NCI-H1105 (cell line): ENCODE measurements at regions not wholly inside any gene's neighbourhood (a gene's known extent, or its start where the extent isn't known, plus 50 kb on each side); places are given as distances from the start of the nearest gene placed in this dataset.

Experiments used
- DNase-seq: peaks from one replicate; lab custom pipeline; 2025; lab: John Stamatoyannopoulos, UW

DNA sequence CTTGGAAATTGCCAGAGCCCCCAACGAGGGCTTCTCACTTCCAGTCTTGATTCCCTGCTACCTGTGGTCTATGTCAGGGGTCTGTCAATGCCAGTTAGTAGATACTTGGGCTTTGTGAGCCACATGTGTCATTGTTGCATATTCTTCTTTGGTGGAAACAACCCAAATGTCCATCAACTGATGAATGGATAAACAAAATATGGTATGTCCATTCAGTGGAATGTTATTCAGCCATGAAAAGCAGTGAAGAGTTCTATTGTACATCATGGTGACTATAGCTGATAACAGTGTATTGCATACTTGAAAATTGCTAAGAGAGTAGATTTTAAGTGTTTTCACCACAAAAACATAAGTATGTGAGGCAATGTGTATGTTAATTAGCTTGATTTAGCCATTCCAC is 288.1 kb downstream of the RPLP1 start:
- no peak for DNase-seq

DNA sequence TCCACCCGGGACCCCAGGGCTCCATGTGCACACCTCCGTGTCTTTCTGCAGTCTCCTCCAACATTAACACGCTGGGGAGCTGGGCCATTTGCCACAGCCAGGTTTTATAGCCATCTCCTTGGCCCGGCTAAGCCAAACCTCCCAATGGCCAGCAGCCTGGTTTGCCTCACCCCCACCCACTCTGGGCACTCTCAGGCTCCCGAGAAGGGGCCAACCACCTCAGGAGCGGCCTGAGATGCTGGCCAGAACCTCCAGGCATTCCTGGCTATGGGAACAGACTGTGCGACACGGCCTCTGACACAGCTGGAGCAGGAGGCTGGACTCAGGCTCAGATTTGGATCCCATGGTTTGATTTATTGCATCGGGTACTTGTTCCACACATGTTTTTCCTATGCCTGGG is 289.7 kb downstream of the RPLP1 start:
- DNase-seq: no peak

DNA sequence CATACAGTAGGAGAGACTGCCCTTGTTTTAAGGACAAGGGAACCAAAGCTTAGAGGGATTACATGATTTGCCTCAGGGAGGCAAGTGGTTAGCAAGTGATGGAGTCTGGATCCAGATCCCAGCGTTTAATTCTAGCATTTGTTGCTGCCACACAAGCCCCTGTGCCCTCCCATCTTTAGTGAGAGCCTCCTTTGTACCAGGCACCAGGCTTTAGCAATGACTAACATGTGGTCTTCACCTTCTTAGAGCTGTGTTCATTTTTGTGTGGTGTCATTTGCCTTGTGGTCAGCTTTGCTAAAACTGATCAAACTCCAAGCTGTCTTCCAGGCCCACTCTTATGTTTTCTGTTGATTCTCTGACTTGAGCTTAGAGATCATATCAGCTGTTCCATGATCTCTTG is 290.5 kb downstream of the RPLP1 start:
- no peak for DNase-seq

DNA sequence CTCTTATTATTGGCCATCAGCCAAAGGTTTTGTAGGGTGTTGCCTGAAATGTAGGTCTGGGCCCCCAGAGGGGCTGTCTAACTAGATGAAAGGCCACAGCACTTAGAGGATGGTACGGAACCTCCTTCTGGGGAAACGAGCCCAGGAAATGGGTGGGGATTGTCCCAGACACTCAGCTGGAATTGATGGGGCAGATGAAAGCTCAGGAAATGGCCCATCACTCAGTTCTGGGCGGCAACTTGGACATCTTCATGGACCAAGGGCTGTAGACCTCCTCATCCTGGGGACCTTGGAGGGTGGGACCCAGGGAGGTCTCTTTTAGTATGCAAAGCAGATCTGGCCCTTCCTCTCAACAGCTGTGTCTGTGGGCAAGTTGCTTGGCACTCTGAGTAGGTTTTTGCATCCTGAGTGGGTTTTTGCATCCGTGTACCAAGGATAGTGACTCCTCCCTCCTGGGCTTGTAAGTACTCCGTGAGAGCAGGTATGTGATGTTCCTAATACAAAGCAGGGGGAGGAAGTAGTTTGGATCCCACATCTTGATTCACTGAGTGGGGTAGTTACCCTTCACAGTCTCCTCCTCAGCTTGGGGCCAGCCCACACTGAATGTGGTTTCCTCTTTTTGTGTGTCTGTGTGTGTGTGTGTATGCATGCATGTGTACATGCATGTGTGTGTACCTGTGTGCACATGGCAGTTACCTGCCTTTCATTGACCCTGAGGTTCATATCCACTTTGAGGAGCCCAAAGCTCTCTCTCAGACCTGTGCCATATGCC is 292.0 kb downstream of the RPLP1 start:
- DNase-seq: no peak

DNA sequence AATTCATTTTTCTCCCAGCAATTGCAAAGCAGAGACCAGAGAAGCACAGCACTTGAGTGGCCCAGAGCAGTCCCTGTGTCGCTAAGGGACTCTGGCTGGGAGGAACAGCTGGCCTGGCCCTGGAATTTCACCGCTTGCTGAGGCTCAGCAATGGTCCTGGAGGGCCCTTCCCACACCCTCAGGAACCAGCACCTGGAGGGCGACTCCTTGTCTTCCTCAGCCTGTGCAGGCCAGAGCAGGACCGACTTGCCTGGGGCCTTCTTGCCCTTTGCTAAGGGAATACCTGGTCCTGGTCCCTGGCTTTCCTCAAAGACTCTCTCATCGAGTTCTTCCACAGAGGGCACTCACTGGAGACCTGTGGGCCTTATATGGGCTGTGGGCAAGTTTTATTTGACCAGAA is 294.6 kb downstream of the RPLP1 start:
- no peak for DNase-seq

DNA sequence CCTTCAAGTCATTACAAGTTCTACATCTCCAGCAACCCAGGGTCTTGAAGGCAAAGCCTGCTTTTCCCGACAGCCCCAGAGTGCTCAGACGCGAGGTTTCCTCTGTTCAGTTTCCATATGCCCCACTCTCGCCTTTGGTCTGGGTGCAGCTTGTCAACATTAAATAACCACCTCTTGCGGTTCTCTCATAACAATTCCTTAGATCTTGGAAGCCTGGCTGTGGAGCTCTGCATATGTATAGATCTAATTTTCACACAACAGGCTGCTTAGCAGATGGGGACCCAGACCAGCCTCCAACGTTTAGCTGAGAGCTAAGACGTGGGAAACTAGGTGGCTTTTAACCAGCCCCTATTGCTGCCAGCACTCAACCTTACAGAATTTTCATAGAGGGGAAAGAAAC is 295.5 kb downstream of the RPLP1 start:
- no peak for DNase-seq

DNA sequence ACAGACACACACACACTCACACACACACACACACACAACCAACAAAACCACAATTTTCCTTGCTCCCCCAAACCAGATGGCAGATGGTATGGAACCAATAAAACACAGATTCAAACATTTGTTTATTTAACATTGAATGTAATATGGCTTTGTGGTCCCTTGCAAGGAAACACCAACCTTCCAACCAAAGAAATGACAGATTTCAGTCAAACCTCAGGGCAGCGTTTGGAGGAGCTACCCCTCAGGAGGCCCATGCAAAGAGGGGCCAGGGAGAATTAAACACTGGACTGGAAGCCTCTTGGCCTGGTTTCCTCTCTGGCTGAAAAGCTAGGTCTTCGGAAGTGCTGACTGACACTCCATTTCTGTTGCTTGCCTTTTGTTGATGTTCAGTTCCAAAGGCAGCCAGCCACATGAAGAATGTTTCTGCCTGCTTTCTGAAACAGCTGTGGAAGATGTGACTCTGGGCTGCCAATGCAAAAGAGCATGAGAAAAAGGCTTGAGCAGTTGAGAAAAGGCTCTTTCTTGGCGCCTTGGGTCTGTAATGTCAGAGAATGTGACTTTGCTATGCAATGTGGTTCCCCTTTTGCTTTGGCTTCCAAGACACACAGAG is 296.1 kb downstream of the RPLP1 start:
- no peak for DNase-seq

DNA sequence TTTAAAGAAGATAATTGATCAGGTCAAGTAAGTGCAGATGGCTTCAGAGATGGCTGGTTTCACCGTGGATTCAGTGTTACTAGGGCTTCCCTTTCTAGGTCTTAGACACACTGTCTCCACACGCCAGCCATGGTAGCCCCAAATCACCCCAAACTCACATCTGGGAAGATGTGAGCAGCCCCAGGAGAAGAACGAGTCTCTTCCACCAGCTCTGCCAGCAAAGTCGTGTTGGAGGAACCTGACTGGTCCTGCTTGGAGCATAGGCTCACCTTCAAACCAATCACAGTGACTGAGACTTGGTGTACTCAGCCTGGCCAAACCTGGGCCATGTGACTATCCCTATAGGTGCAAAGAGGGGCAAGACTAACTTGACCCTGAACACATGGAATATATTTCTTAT is 296.7 kb downstream of the RPLP1 start:
- DNase-seq: no peak

DNA sequence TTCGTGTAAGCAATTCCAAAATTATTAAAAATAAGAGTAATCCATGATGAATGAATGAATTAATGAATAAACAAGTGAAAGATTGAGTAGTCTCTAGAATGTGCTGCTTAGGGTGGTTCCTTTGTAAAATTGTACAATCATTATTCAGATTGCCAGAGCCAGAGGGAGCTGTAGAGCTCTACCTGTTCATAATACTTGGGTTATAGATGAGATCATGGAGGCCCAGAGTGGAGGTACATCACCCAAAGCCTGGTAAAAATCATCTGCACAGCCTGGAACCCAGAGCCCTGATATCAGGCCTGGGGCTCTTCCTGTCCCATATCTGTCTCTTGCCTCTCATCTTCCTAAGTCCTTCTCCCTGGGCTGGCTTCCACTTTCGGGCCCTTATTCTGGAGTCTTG is 297.2 kb downstream of the RPLP1 start:
- no peak for DNase-seq

DNA sequence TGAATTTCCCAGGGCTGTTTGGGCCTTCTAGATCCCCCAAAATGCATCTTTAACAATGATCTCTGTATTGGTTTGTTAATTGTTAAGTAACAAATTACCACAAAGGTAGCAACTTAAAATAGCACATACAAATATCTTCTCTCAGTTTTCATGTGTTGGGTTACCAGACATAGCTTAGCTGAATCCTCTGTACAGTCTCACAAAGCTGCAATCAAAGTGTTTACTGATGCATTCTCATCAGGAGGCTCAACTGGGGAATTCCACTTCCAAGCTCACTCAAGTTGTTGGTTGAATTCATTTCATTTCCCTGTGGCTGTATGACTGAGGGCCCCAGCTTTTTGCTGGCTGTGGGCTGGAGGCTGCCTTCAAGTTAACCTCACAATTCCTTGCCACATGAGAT is 297.6 kb downstream of the RPLP1 start:
- no peak for DNase-seq

DNA sequence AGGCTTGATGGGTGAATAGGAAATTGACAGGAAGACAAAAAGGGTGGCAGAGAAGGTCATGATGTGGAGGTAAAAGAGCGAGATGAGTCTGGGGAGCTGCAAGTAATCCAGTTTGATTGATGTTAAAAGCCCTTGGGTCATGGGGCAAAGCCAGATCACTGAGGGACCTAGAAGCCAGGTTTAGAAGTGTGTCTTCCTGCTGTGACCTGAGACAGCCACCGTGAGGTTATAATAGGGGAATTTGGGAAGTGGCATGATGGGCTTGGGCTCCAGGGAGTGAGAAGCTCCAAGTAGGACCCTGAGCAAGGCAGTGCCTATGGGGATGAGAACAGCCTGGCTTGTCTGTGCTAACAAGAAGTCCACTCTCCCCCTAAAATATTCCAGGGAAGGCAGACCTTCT is 298.5 kb downstream of the RPLP1 start:
- DNase-seq: no peak

DNA sequence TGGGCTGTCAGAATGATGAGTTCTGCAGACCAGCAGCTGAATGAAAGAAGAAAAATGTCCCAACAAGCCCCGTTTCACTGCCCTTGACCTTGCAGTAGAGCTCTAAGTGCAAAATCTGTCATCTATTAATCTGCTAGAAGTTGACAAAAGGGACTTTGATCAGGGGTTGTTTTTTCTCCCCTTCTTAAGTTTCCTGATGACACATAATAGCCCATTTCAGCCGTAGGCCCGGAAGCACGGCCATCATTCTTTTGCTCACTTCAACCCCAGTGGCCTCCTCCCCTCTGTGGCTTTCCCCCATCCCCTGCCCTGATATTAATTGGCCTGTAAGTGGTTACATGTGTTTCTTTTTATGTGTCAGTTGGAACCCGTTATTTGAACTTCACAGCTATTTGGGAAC is 298.9 kb downstream of the RPLP1 start:
- DNase-seq: no peak

DNA sequence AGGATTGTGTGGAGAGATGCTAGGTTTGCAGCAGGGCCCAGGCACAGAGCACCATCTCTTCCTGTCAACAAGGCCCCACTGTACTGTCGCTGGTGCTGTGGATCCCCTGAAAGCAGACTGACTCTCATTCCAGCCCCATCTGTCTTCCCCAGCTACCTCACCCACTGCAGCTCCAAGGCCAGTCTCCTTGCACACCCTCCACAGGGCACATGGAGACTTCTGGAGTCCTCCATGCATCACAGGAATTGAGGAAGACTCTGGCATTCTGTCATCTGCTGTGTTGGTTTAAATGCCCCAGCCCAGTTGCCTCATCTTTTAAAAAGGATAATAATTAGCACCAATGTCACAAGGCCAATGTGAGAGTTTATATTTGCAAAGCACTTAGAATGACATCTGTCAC is 301.2 kb downstream of the RPLP1 start:
- DNase-seq: no peak

DNA sequence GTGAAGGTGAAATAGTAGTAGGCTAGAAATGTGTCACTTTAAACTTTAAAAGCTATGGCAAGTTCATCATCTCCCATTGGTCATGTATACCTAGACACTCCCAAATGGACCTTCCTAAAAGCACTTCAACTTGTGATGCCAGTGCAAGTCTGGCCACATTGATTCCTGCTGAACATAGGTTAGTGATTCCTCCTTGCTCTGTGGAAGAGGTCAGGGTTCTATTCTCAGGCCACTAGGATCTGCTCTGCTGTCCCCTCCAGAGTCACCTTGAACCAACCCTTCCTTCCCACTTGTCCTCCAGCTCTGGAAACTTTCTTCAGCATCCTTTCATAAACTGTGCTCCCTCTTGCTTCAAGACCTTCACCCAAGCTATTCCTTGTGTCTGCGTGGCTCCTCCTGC is 301.7 kb downstream of the RPLP1 start:
- no peak for DNase-seq

DNA sequence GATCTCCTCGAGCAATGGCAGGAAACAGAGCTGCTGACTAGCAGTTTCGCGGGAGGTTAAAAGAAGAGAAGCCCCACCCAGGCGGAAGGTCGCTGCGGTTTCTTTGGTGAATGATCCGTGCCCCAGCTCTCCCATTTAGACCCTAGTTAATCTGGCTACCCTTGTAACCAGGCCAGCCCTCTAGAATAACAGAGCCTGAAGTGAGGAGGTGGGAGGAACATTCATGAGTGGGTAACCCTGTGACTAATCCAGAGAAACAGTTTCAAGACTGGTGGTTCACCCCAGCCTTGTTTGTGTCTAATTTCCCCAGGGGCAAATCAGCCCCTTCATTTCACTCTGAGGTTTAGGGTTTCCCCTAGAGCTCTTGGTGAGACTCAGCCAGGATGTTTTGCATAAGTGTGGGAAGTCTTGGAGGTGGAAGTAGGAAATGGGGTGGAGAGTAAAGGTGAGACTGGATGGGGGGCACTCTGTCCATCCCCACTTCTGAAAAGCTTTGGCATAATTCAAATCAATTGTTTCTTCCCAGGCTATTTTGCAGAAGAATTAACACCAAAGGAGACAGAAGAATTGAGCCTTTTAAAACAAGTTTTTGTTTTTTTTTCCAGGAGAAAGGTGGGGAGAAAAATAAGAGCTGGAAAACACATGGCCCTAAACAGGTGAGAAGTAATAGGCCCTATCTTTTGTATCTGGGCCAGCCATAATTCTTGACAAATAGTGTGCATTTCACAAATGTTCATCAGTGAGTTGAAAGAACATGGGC is 303.1 kb downstream of the RPLP1 start:
- no peak for DNase-seq

DNA sequence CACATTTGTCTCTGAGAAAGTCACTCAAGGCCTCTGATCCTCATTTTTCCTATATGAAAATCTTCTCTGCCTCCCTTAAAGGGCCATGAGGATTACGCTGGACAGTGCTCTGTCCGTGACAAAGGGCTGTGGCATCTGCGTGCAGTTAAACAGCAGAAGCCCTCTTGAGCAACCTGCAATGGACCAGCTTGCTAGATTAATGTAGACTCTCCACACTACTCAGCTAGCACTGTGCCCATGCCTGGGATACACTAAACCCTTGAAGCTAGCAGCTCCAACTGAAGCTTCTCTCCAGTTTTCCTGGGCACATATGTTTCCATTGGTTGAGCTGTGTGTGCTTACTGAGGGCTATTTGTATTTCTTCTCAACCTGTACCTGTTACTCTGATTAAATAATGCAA is 303.8 kb downstream of the RPLP1 start:
- DNase-seq: no peak

DNA sequence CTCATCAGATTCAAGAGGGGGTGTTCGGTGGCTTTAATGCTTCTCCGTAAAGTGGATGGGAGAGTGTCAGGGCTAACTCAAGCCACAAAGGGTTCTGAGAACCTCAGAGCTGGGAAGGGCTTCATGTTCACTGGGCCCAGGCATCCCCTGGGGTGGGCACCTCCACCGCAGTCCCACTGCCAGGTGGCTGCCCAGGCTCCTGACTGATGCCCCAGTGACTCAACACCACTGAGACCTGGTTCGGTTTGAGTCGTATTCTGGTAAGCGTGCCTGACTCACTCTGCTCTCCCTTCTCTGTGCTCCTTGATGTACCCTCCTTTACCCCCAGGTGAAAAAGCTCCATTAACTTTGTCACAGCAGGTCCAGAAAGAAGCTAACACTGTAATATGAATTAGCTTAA is 304.6 kb downstream of the RPLP1 start:
- no peak for DNase-seq

DNA sequence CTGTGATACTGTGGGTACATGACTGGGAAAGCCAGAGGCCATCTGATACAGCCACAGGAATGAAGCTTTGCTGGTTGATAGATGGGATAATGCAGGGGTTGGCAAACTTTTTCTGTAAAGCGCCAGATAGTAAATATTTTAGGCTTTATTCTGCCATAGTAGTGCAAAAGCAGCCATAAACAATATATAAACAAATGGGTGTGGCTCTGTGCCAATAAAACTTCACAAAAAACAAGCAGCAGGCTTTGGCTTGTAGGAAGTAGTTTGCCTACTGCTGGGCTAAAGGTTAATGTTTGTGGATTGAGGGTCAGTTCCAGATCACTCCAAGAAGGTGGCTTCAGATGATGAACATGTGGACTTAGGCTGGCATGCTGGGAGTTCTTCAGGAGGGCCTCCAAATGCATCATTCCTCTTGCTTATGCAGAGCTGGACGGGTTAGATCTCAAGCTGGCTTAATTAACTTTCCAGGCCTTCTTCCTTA is 305.7 kb downstream of the RPLP1 start:
- DNase-seq: no peak

DNA sequence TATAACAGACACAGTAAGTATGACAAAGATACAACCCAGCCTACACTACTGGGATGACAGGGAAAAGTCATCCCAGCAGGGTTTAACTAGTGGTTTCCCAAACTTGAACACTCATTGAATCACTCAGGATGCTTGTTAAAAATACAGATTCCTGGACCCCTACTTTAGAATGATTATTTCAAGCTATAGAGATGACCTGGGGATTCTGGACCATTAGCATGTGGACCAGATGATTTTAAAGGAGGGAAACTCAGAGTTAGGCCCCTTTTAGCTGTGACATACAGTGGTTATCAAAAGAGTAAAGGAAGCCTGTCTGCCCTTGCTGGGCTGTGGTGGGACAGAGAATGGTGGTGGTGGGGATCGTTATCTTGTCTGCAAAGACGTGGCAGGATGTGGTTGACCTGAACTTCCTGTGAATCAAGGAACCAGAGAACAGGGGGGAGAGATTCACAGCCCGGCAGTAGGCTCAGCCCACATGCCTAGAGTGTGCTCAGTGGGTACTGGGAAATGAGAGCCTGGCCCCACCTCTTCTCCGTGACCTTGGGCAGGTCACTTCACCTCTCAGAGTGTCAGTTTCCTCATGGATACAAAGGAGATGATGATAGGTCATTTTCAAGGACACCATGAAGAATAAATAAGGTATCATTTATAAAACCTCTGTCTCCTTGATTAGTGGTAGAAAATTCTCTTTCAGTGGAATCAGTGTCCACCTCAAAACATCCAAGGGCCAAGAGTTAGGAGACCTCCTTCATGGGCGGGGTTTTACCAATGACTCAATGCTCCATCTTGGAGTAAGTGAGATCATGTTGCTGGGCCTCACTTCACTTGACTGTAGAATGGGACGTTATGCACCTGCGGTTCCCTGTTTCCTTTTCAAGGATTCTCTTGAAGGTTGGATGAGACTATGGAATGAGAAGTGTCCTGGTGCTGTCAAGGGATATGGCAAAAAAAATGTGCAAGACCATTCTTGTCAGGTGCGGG is 306.5 kb downstream of the RPLP1 start:
- no peak for DNase-seq

DNA sequence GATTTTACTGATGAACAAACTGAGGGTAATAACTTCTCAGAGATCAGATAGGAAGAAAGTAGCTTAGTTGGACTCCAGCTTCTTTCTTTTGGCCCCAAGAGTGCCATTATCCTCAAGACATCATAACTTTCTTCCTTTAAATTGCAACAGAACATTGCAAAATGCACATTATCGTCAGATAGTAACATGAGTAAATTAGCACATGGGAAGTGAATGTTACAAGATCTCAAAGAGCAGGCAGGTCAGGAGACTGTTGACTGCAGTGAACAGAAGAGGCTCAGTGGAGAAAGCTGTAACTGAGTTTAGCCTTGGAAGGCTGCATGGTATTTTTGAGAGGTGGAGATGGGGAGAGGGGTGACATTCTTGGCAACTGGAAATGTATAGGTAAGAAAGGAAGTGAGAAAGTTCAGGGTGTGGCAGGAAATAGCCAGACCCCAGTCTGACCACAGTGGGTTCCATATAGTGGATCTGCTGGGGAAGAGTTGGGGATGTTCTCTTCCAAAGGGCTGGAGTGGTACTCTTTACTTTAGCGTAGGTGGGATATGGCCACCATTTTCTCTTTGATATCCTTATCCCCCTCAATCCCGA is 307.7 kb downstream of the RPLP1 start:
- no peak for DNase-seq

DNA sequence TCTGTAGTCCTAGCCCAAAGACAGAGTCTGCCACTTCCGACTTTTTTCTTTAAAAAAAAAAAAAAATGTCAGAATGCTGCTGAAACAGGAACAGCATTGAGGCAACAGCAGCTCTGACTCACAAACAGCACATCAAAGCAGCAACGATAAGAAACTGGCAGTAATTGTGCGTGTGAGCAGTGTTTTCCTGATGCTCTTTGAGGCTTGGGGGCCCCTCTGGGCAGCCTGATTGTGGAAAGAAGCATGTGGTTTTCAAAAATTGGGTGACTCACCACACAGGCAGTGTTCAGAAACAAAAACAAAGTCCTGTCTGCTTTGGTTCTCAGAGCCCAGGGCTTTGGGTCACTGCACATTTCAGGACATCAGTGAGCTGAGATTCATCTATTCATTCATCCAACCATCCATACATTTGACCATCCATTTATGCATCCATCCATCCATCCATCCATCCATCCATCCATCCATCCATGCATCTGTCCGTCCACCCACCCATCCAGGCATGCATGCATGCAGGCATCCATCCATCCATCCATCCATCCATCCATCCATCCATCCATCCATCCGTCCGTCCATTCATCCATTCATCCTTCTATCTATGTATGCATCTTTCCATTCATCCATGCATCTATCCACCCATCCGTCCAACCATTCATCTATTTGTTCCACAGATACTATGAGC is 308.4 kb downstream of the RPLP1 start:
- DNase-seq: no peak
